ENCODE measurements at regions not wholly inside any gene's neighbourhood (a gene's known extent, or its start where the extent isn't known, plus 50 kb on each side); places are given as distances from the start of the nearest gene placed in this dataset.

- TF ChIP-seq, protein P1, sequence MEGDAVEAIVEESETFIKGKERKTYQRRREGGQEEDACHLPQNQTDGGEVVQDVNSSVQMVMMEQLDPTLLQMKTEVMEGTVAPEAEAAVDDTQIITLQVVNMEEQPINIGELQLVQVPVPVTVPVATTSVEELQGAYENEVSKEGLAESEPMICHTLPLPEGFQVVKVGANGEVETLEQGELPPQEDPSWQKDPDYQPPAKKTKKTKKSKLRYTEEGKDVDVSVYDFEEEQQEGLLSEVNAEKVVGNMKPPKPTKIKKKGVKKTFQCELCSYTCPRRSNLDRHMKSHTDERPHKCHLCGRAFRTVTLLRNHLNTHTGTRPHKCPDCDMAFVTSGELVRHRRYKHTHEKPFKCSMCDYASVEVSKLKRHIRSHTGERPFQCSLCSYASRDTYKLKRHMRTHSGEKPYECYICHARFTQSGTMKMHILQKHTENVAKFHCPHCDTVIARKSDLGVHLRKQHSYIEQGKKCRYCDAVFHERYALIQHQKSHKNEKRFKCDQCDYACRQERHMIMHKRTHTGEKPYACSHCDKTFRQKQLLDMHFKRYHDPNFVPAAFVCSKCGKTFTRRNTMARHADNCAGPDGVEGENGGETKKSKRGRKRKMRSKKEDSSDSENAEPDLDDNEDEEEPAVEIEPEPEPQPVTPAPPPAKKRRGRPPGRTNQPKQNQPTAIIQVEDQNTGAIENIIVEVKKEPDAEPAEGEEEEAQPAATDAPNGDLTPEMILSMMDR (IDR thresholded peaks at IDR 0.05; ENCODE audit: extremely low read depth, insufficient read depth, missing control alignments): no peak
- no peak for DNase-seq (ENCODE audit: low spot score)
- in situ Hi-C loops (cut with MboI; ENCODE audit: low pct_unique_long_range_greater_than_20kb, low sequenced_read_pairs, unreplicated experiment): no loop called here
Measured at GRCh38 chr1:108028841-108029388, 63.9 kb upstream of the VAV3 start.

- no peak for DNase-seq (ENCODE audit: low spot score)
Measured at GRCh38 chr1:108027389-108027788, 62.4 kb upstream of the VAV3 start.

GRCh38 chr1:108017698-108018097 lies 52.7 kb upstream of the VAV3 start:
- DNase-seq (ENCODE audit: low spot score): no peak
- TF ChIP-seq, protein P1 (IDR thresholded peaks at IDR 0.05; ENCODE audit: extremely low read depth, insufficient read depth, missing control alignments): no peak
- in situ Hi-C loops (cut with MboI; ENCODE audit: low pct_unique_long_range_greater_than_20kb, low sequenced_read_pairs, unreplicated experiment): no loop called here

More at GRCh38 chr1:108027389-108027788, 62.4 kb upstream of the VAV3 start:
- in situ Hi-C loops (cut with MboI; ENCODE audit: low pct_unique_long_range_greater_than_20kb, low sequenced_read_pairs, unreplicated experiment): no loop called here
- TF ChIP-seq, protein P1 (IDR thresholded peaks at IDR 0.05; ENCODE audit: extremely low read depth, insufficient read depth, missing control alignments): no peak

GRCh38 chr1:108016451-108016920 lies 51.5 kb upstream of the VAV3 start:
- in situ Hi-C loops (cut with MboI; ENCODE audit: low pct_unique_long_range_greater_than_20kb, low sequenced_read_pairs, unreplicated experiment): no loop called here
- TF ChIP-seq, protein P1 (IDR thresholded peaks at IDR 0.05; ENCODE audit: extremely low read depth, insufficient read depth, missing control alignments): no peak
- DNase-seq (ENCODE audit: low spot score): no peak

All from GM13977 (cell line).